ENCODE measurements at regions not wholly inside any gene's neighbourhood (a gene's known extent, or its start where the extent isn't known, plus 50 kb on each side); places are given as distances from the start of the nearest gene placed in this dataset.

- CTCF ChIA-PET: interaction anchor here (0.7 kb wide), 1 partner anchor 85 kb away, joined by 4 read pairs; no protein-coding TSS in a partner anchor
- TF ChIP-seq CTCF (conservative IDR thresholded peaks at IDR 0.05; ENCODE audit: low read depth): no peak
Observed at GRCh38 chr2:234374150-234374508, 122.8 kb downstream of the ARL4C start.

GRCh38 chr2:234373481-234374149 is 123.3 kb downstream of the ARL4C start:
- TF ChIP-seq CTCF (conservative IDR thresholded peaks at IDR 0.05; ENCODE audit: low read depth): no peak
- ChIA-PET POLR2A (ENCODE audit: low non-redundant PET) (no interaction called here), CTCF (interaction anchor here (0.6 to 0.7 kb wide), 2 partner anchors 63 to 85 kb away, joined by 3 to 4 read pairs; no protein-coding TSS in a partner anchor)
- H3K27ac ChIP-seq: no peak overlapping the region
- no peak for DNase-seq (ENCODE audit: low spot score)

More at GRCh38 chr2:234374150-234374508, 122.8 kb downstream of the ARL4C start:
- POLR2A ChIA-PET (ENCODE audit: low non-redundant PET): no interaction called here
- H3K27ac ChIP-seq: no peak overlapping the region
- no peak for DNase-seq (ENCODE audit: low spot score)

GRCh38 chr2:234373060-234373459 is 123.8 kb downstream of the ARL4C start:
- TF ChIP-seq CTCF (conservative IDR thresholded peaks at IDR 0.05; ENCODE audit: low read depth): no peak
- H3K27ac ChIP-seq: no peak overlapping the region
- ChIA-PET CTCF (interaction anchor here (0.6 kb wide), 1 partner anchor 63 kb away, joined by 3 read pairs; no protein-coding TSS in a partner anchor), POLR2A (ENCODE audit: low non-redundant PET) (no interaction called here)
- no peak for DNase-seq (ENCODE audit: low spot score)

GRCh38 chr2:234372506-234372905 is 124.4 kb downstream of the ARL4C start:
- CTCF ChIA-PET: interaction anchor here (0.6 kb wide), 1 partner anchor 84 kb away, joined by 3 read pairs; no protein-coding TSS in a partner anchor
- POLR2A ChIA-PET (ENCODE audit: low non-redundant PET): no interaction called here
- DNase-seq (ENCODE audit: low spot score): no peak
- no peak for TF ChIP-seq CTCF (conservative IDR thresholded peaks at IDR 0.05; ENCODE audit: low read depth)
- H3K27ac ChIP-seq: no peak overlapping the region

GRCh38 chr2:234368861-234369261 is 128.0 kb downstream of the ARL4C start:
- POLR2A ChIA-PET (ENCODE audit: low non-redundant PET): no interaction called here
- CTCF ChIA-PET: interaction anchor here (0.6 kb wide), 1 partner anchor 409 kb away, joined by 4 read pairs; no protein-coding TSS in a partner anchor
- peak overlapping the region; percentile 87 for H3K27ac ChIP-seq
- no peak for TF ChIP-seq CTCF (conservative IDR thresholded peaks at IDR 0.05; ENCODE audit: low read depth)
- peak; percentile 67 for DNase-seq (ENCODE audit: low spot score)

- ChIA-PET CTCF (no interaction called here), POLR2A (ENCODE audit: low non-redundant PET) (no interaction called here)
- H3K27ac ChIP-seq: peak overlapping the region; percentile 87; the same call in 1 of the 2 replicates
- no peak for DNase-seq (ENCODE audit: low spot score)
- TF ChIP-seq CTCF (conservative IDR thresholded peaks at IDR 0.05; ENCODE audit: low read depth): no peak
Observed at GRCh38 chr2:234366891-234367290, 130.0 kb downstream of the ARL4C start.
